ENCODE measurements at regions not wholly inside any gene's neighbourhood (a gene's known extent, or its start where the extent isn't known, plus 50 kb on each side); places are given as distances from the start of the nearest gene placed in this dataset.

GRCh38 chr11:110514967-110515366, 85.2 kb downstream of the FDX1 start:
- TF ChIP-seq CTCF (IDR thresholded peaks at IDR 0.05) (no peak), POLR2AphosphoS5 (IDR thresholded peaks at IDR 0.05) (no peak)
